BLaER1 treated with 17β-estradiol and CSF1 and Interleukin-3, amounts not matched to agents 10 nM and 100 nM (cell line): ENCODE measurements at regions not wholly inside any gene's neighbourhood (a gene's known extent, or its start where the extent isn't known, plus 50 kb on each side); places are given as distances from the start of the nearest gene placed in this dataset.
A peak's percentile ranks its signal among the peaks of the same experiment; 100 is the strongest.

Experiments
- H3K27ac ChIP-seq, 11 experiments: shearing (Covaris generic); formaldehyde crosslinking; 2 replicates each; pipeline ENCODE4 v1.8.1; 2022
- H3K27me3 ChIP-seq, 11 experiments: shearing (Covaris generic); formaldehyde crosslinking; 2 replicates each; pipeline ENCODE4 v1.8.1; 2022
- H3K36me3 ChIP-seq, 11 experiments: shearing (Covaris generic); formaldehyde crosslinking; 2 replicates each; pipeline ENCODE4 v1.8.1; 2022
- H3K4me1 ChIP-seq, 10 experiments: shearing (Covaris generic); formaldehyde crosslinking; 2 replicates each; pipeline ENCODE4 v1.8.1; 2022
- H3K4me2 ChIP-seq, 11 experiments: shearing (Covaris generic); formaldehyde crosslinking; 2 replicates each; pipeline ENCODE4 v1.8.1; 2022
- H3K4me3 ChIP-seq, 10 experiments: shearing (Covaris generic); formaldehyde crosslinking; 2 replicates each; pipeline ENCODE4 v1.8.1; 2022
- H3K9ac ChIP-seq, 11 experiments: shearing (Covaris generic); formaldehyde crosslinking; 2 replicates each; pipeline ENCODE4 v1.8.1; 2022
- H3K9me3 ChIP-seq, 11 experiments: shearing (Covaris generic); formaldehyde crosslinking; replicated peaks in 1 of 11; 2 replicates each; pipeline ENCODE4 v1.8.1; 2022
- H4K20me1 ChIP-seq, 11 experiments: shearing (Covaris generic); formaldehyde crosslinking; 2 replicates each; pipeline ENCODE4 v1.8.1; 2022
- Cebpa-rat ChIP-seq, 11 experiments: shearing (Covaris generic); IDR thresholded peaks; 2 replicates each; pipeline ENCODE4 v1.8.1; 2022

- no peaks in the 10 kb centered on the region for H3K27me3 ChIP-seq
- no peaks in the 10 kb centered on the region for H4K20me1 ChIP-seq
- H3K4me3 ChIP-seq, result no peak overlapping the region
- no peak overlapping the region for H3K4me2 ChIP-seq
- no peak overlapping the region for H3K27ac ChIP-seq
- no peak overlapping the region for H3K9ac ChIP-seq
- H3K4me1 ChIP-seq, result no peaks in the 10 kb centered on the region
- H3K9me3 ChIP-seq, result no peaks in the 10 kb centered on the region
- TF ChIP-seq Cebpa-rat (IDR thresholded peaks at IDR 0.05), result no peak
- no peaks in the 10 kb centered on the region for H3K36me3 ChIP-seq
Measured at GRCh38 chr1:208684192-208684591, 440.0 kb upstream of the PLXNA2 start.

- no peaks in the 10 kb centered on the region for H4K20me1 ChIP-seq
- H3K4me1 ChIP-seq, result peaks cover 0 to 8% (median 0%) of the 10 kb centered on the region in 10 experiments; a peak in 1 of 20 replicates
- no peak overlapping the region for H3K27ac ChIP-seq
- H3K4me3 ChIP-seq, result no peak overlapping the region
- no peaks in the 10 kb centered on the region for H3K36me3 ChIP-seq
- no peak overlapping the region for H3K9ac ChIP-seq
- TF ChIP-seq Cebpa-rat (IDR thresholded peaks at IDR 0.05), result no peak
- no peak overlapping the region for H3K4me2 ChIP-seq
- no peaks in the 10 kb centered on the region for H3K9me3 ChIP-seq
- H3K27me3 ChIP-seq, result no peaks in the 10 kb centered on the region
Measured at GRCh38 chr1:208686592-208686991, 442.4 kb upstream of the PLXNA2 start.

- H3K36me3 ChIP-seq, result no peaks in the 10 kb centered on the region
- H3K4me2 ChIP-seq, result no peak overlapping the region
- H3K27me3 ChIP-seq, result no peaks in the 10 kb centered on the region
- TF ChIP-seq Cebpa-rat (IDR thresholded peaks at IDR 0.05), result no peak
- H3K9me3 ChIP-seq, result peaks cover 0 to 11% (median 0%) of the 10 kb centered on the region in 11 experiments; a peak in 5 of 22 replicates
- no peak overlapping the region for H3K4me3 ChIP-seq
- peaks cover 0 to 8% (median 0%) of the 10 kb centered on the region in 10 experiments; a peak in 1 of 20 replicates for H3K4me1 ChIP-seq
- no peak overlapping the region for H3K27ac ChIP-seq
- no peak overlapping the region for H3K9ac ChIP-seq
- H4K20me1 ChIP-seq, result no peaks in the 10 kb centered on the region
Measured at GRCh38 chr1:208688656-208689315, 444.6 kb upstream of the PLXNA2 start.

- no peak overlapping the region for H3K4me3 ChIP-seq
- H3K27ac ChIP-seq, result no peak overlapping the region
- no peaks in the 10 kb centered on the region for H4K20me1 ChIP-seq
- H3K36me3 ChIP-seq, result no peaks in the 10 kb centered on the region
- H3K4me1 ChIP-seq, result peaks cover 0 to 8% (median 0%) of the 10 kb centered on the region in 10 experiments; a peak in 1 of 20 replicates
- peaks cover 0 to 11% (median 0%) of the 10 kb centered on the region in 11 experiments; a peak in 5 of 22 replicates for H3K9me3 ChIP-seq
- TF ChIP-seq Cebpa-rat (IDR thresholded peaks at IDR 0.05), result no peak
- H3K27me3 ChIP-seq, result no peaks in the 10 kb centered on the region
- 0 out of 22 replicates have a peak overlapping the region, but pooled peaks of 1 of the 11 experiments have one; percentile 9 for H3K4me2 ChIP-seq
- no peak overlapping the region for H3K9ac ChIP-seq
Measured at GRCh38 chr1:208691012-208691411, 446.8 kb upstream of the PLXNA2 start.

GRCh38 chr1:208709981-208710380, 465.8 kb upstream of the PLXNA2 start:
- H3K36me3 ChIP-seq, result no peaks in the 10 kb centered on the region
- H3K27ac ChIP-seq, result no peak overlapping the region
- H3K4me1 ChIP-seq, result 0 out of 20 replicates have a peak, but pooled peaks cover 0 to 4% (median 0%) of the 10 kb centered on the region in 10 experiments
- H3K9me3 ChIP-seq, result no peaks in the 10 kb centered on the region
- H3K4me3 ChIP-seq, result no peak overlapping the region
- no peak for TF ChIP-seq Cebpa-rat (IDR thresholded peaks at IDR 0.05)
- H3K4me2 ChIP-seq, result no peak overlapping the region
- H4K20me1 ChIP-seq, result no peaks in the 10 kb centered on the region
- H3K27me3 ChIP-seq, result no peaks in the 10 kb centered on the region
- no peak overlapping the region for H3K9ac ChIP-seq

- no peaks in the 10 kb centered on the region for H3K9me3 ChIP-seq
- no peak overlapping the region for H3K27ac ChIP-seq
- no peak overlapping the region for H3K4me3 ChIP-seq
- no peak for TF ChIP-seq Cebpa-rat (IDR thresholded peaks at IDR 0.05)
- no peaks in the 10 kb centered on the region for H3K36me3 ChIP-seq
- no peaks in the 10 kb centered on the region for H4K20me1 ChIP-seq
- H3K9ac ChIP-seq, result no peak overlapping the region
- H3K27me3 ChIP-seq, result no peaks in the 10 kb centered on the region
- no peak overlapping the region for H3K4me2 ChIP-seq
- H3K4me1 ChIP-seq, result 0 out of 20 replicates have a peak, but pooled peaks cover 0 to 4% (median 0%) of the 10 kb centered on the region in 10 experiments
Measured at GRCh38 chr1:208714323-208714722, 470.1 kb upstream of the PLXNA2 start.

- H3K4me2 ChIP-seq, result no peak overlapping the region
- H3K27me3 ChIP-seq, result no peaks in the 10 kb centered on the region
- no peak overlapping the region for H3K4me3 ChIP-seq
- TF ChIP-seq Cebpa-rat (IDR thresholded peaks at IDR 0.05), result no peak
- H3K9ac ChIP-seq, result no peak overlapping the region
- H3K4me1 ChIP-seq, result 0 out of 20 replicates have a peak, but pooled peaks cover 0 to 4% (median 0%) of the 10 kb centered on the region in 10 experiments
- H3K36me3 ChIP-seq, result no peaks in the 10 kb centered on the region
- H3K27ac ChIP-seq, result no peak overlapping the region
- H4K20me1 ChIP-seq, result no peaks in the 10 kb centered on the region
- H3K9me3 ChIP-seq, result peaks cover 14 to 23% (median 19%) of the 10 kb centered on the region in 11 experiments
Measured at GRCh38 chr1:208717525-208717924, 473.3 kb upstream of the PLXNA2 start.

- TF ChIP-seq Cebpa-rat (IDR thresholded peaks at IDR 0.05), result no peak
- no peak overlapping the region for H3K4me2 ChIP-seq
- no peaks in the 10 kb centered on the region for H3K36me3 ChIP-seq
- no peaks in the 10 kb centered on the region for H4K20me1 ChIP-seq
- no peak overlapping the region for H3K9ac ChIP-seq
- H3K27ac ChIP-seq, result no peak overlapping the region
- H3K4me3 ChIP-seq, result no peak overlapping the region
- H3K4me1 ChIP-seq, result peaks cover 0 to 14% (median 7%) of the 10 kb centered on the region in 10 experiments; a peak in 11 of 20 replicates
- no peaks in the 10 kb centered on the region for H3K27me3 ChIP-seq
- H3K9me3 ChIP-seq, result peaks cover 24 to 34% (median 29%) of the 10 kb centered on the region in 11 experiments
Measured at GRCh38 chr1:208722592-208722991, 478.4 kb upstream of the PLXNA2 start.

GRCh38 chr1:208724079-208724478, 479.9 kb upstream of the PLXNA2 start:
- no peaks in the 10 kb centered on the region for H3K27me3 ChIP-seq
- peaks cover 24 to 34% (median 29%) of the 10 kb centered on the region in 11 experiments for H3K9me3 ChIP-seq
- no peak overlapping the region for H3K27ac ChIP-seq
- no peaks in the 10 kb centered on the region for H4K20me1 ChIP-seq
- TF ChIP-seq Cebpa-rat (IDR thresholded peaks at IDR 0.05), result no peak
- peaks cover 0 to 14% (median 11%) of the 10 kb centered on the region in 10 experiments; a peak in 14 of 20 replicates for H3K4me1 ChIP-seq
- H3K36me3 ChIP-seq, result no peaks in the 10 kb centered on the region
- no peak overlapping the region for H3K9ac ChIP-seq
- peak overlapping the region in 7 of 11 experiments; percentile 12 to 44 (median 32); a peak in 8 of 22 replicates for H3K4me2 ChIP-seq
- H3K4me3 ChIP-seq, result no peak overlapping the region

GRCh38 chr1:208728815-208729214, 484.6 kb upstream of the PLXNA2 start:
- no peak for TF ChIP-seq Cebpa-rat (IDR thresholded peaks at IDR 0.05)
- no peak overlapping the region for H3K9ac ChIP-seq
- H3K9me3 ChIP-seq, result no peaks in the 10 kb centered on the region; a peak in 1 of 22 replicates
- no peaks in the 10 kb centered on the region for H4K20me1 ChIP-seq
- H3K36me3 ChIP-seq, result no peaks in the 10 kb centered on the region
- peaks cover 15 to 33% (median 25%) of the 10 kb centered on the region in 10 experiments for H3K4me1 ChIP-seq
- H3K27me3 ChIP-seq, result no peaks in the 10 kb centered on the region
- peak overlapping the region in 6 of 11 experiments; percentile 19 to 43 (median 32); a peak in 7 of 22 replicates for H3K4me2 ChIP-seq
- no peak overlapping the region for H3K27ac ChIP-seq
- H3K4me3 ChIP-seq, result no peak overlapping the region
